ENCODE measurements at regions not wholly inside any gene's neighbourhood (a gene's known extent, or its start where the extent isn't known, plus 50 kb on each side); places are given as distances from the start of the nearest gene placed in this dataset.

DNA sequence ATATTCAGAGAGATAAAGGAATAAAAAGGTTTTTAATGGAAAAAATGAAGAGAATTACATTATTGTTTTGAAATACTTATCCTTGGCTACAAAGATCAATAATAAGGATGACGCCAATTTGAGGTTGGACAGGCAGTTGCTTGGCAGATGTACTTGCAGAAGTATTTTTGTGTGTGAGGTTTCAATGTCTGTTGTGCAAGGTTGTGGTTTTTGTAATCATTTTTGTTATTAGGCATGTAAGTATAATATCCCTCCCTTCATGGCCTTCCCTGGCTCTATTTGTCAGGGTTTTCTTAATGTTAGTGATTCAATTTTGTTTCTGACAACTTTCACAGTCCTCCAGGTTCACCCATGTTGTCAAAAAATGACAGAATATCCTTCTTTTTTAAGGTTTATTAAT lies 105.9 kb downstream of the OTOL1 start:
- TF ChIP-seq, protein P1, sequence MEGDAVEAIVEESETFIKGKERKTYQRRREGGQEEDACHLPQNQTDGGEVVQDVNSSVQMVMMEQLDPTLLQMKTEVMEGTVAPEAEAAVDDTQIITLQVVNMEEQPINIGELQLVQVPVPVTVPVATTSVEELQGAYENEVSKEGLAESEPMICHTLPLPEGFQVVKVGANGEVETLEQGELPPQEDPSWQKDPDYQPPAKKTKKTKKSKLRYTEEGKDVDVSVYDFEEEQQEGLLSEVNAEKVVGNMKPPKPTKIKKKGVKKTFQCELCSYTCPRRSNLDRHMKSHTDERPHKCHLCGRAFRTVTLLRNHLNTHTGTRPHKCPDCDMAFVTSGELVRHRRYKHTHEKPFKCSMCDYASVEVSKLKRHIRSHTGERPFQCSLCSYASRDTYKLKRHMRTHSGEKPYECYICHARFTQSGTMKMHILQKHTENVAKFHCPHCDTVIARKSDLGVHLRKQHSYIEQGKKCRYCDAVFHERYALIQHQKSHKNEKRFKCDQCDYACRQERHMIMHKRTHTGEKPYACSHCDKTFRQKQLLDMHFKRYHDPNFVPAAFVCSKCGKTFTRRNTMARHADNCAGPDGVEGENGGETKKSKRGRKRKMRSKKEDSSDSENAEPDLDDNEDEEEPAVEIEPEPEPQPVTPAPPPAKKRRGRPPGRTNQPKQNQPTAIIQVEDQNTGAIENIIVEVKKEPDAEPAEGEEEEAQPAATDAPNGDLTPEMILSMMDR (IDR thresholded peaks at IDR 0.05): no peak
- no peak for TF ChIP-seq POLR2A (IDR thresholded peaks at IDR 0.05)
- no peak for TF ChIP-seq POLR2AphosphoS5 (IDR thresholded peaks at IDR 0.05; ENCODE audit: insufficient read depth in 1 of 2, low read depth in 1 of 2)
